HG03064 (cell line): ENCODE measurements at regions not wholly inside any gene's neighbourhood (a gene's known extent, or its start where the extent isn't known, plus 50 kb on each side); places are given as distances from the start of the nearest gene placed in this dataset.

Experiments
- ATAC-seq: cut with Tn5 transposase; IDR thresholded peaks from one replicate; pipeline ENCODE4 v1.9.1; 2021; ENCODE audit warnings: low read depth; ENCODE audit not compliant: unreplicated experiment

GRCh38 chr2:62305421-62306176 lies 109.7 kb downstream of the B3GNT2 start:
- ATAC-seq = no peak

- no peak for ATAC-seq
Observed at GRCh38 chr2:62304429-62305417, 108.8 kb downstream of the B3GNT2 start.

DNA sequence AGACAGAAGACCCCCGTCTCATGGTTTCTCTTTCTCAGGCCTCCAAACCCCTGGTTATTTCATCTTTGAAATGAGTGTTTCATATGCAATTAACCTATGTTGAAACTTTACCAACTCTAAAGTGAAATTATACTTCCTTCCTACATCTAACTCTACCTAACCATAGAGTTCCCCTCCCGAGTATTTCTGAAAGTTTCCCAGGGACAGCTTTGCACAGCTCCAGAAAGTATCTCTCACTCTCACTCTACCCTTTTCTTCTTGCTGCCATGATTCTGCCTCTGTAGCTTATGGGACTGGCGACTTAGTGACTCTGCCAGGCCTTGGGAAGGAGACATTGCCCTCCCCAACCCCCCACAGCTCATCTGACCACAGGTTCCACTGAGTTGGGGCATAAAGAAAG lies 107.9 kb downstream of the B3GNT2 start:
- peak; percentile 37 for ATAC-seq

GRCh38 chr2:62302631-62303435 lies 106.9 kb downstream of the B3GNT2 start:
- no peak for ATAC-seq

DNA sequence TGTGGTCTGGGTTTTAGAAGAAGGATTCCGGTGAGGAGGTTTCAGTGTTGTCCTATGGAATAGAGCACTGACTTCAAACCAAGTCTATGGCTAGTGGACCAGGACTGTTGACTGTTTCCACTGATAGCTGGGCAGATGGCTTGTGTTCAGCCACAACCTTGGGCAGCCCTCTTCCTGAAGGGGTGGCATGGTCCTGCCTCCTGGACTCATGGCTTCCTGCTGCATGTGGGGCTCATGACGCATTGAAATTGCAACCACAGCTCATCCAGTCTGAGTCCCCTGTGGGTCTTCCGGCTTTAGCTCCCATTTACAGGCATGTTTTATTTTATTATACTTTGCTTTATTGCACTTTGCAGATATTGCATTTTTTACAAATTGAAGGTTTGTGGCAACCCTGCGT lies 105.0 kb downstream of the B3GNT2 start:
- ATAC-seq = no peak

DNA sequence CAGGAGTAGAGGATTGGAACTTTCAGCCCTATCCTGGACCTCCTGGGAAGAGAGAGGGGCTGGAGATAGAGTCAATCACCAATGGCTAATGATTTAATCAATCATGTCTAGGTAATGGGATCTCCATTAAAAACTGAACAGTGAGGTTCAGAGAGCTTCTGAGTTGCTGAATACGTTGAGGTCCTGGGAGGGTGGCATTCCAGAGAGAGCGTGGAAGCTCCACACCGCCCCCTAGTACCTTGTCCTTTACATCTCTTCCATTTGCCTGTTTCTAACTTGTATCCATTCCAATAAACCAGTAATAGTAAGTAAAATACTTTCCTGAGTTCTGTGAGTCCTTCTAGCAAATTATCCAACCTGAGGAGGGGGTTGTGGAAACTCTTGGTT lies 101.7 kb downstream of the B3GNT2 start:
- no peak for ATAC-seq

GRCh38 chr2:62296832-62297623 lies 101.1 kb downstream of the B3GNT2 start:
- no peak for ATAC-seq

DNA sequence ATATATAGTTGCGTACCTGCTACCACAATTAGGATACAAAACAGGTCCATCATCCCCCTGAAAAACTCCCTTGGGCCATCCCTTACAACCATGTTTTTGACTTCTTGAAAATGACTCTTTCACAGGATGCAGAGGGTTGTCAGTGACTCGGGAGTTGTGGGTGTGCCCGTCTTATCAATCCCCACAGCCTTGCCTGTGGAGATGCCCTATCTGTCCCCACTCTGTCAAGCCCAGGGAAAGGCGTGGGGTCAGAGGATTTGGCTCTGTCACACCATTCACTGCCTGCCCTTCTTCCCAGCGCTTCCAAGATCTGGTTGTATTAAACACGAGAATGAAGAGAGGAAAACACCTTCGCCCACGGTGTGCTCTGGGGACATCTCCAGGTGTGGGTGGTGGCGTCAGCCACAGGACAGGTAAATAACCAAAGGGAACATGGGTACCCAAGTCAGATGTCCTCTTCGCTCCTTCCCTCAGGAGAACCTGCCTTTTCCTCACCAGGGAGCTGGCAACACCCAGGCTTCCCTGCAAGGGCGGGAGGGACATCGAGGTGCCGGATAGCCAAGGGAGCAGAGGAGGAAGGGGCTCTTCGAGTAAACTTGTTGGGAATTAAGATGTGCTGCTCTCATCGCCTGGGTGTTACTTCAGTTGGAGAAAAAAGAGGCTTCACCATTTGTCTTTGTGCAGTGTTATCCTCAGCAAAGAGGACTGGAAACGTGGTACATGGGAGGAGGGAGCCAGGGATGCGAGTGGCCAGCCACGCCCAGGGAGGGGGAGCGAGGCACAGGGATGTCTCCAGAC lies 100.3 kb downstream of the B3GNT2 start:
- ATAC-seq = no peak

DNA sequence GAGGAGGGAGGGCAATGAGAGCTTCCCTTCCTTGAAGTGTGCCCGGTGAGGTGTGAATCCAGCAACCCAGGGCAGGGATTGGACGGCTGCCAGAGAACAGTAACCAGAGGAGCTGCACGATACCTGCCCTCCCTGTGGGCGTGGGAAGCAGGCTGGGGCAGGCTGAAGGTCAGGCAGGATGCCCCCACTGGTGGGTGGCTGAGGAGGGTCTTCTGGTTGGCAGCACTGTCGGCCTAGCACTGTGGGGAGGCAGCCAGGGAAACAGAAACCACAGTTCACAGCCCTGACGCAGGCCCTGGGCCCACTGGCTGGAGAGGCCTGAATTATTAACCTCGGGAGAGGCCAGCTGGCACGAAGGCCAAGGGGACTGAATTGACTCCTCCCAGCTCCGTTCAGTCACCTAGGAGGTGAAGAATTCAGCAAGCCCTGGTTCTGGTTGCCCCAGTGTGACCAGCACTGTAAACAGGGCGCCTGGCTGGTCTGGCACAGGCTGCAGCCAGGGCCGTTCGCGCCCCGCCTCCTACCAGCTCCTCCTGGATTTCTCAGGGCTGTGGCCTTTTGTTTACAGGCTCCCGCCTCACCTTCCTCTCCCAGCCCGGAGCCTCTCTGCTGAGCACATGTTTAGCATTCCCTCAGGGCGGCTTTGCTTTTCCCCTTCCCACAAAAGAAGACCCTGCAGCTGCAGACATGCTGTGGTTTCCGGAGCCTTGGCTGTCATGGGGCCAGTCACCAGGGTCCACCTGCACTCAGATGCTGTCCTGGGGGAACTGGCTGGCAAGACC lies 97.8 kb downstream of the B3GNT2 start:
- ATAC-seq = no peak

DNA sequence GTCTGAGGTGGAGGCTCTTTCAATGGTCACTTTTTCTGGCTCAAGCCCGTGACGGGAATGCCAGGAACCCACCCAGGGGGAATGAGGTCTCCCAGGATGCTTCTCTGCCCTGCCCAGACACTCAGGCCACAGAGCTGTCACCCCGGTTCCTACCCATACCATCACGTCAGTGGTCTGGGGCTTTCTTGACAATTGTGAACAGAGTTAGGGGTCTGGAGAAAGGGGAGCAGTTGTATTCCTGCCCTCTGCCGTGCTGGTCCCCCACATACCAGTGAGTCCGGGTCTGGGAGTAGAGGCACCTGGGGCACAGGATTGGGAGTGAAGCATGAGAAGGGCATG lies 97.2 kb downstream of the B3GNT2 start:
- no peak for ATAC-seq

DNA sequence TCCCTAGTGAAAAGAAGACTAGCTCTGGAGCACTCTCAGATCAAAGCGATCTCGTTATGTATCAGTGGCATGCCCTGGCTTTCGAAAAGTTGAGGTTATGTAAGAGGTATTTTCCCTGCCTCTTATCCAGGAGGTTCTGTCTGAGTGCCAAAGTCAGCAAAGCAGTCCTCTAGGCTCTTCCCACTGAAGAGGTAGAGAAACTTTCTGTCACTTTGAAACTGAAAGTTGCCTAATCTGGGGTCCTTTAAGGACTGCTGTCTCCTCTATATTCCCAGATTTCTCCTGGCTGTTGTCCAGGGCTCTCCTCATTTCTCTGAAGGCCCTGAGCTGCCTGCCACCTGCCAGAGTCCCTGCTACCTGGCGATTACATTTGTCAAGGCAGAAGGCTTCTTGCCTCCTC lies 96.3 kb downstream of the B3GNT2 start:
- no peak for ATAC-seq

- no peak for ATAC-seq
Observed at GRCh38 chr2:62291517-62292137, 95.7 kb downstream of the B3GNT2 start.

GRCh38 chr2:62291052-62291451 lies 95.1 kb downstream of the B3GNT2 start:
- ATAC-seq = no peak

GRCh38 chr2:62287899-62288880 lies 92.3 kb downstream of the B3GNT2 start:
- ATAC-seq = peak; percentile 78

DNA sequence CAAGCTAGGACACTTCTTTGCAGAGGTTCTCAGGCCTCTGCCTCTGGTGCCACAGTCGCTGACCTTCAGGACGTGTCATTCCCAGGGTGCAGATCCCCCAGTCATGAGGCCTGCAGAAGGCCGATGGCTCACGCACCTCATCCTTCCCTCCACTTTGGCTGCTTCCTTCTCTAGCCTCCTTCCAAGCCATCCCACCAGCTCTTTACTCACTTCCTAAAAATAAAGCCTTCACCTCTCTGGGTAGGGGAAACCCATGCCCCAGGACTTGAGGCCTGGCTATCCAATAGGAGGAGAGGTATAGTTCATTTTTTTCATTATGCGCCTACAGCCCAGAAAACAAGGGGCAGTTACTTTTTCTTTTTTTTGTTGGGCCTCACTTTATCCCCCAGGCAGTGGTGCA lies 91.4 kb downstream of the B3GNT2 start:
- no peak for ATAC-seq

GRCh38 chr2:62286089-62286785 lies 90.3 kb downstream of the B3GNT2 start:
- ATAC-seq = no peak
